Nephron (organoid): ENCODE measurements at regions not wholly inside any gene's neighbourhood (a gene's known extent, or its start where the extent isn't known, plus 50 kb on each side); places are given as distances from the start of the nearest gene placed in this dataset.
"Not testable (repeated sequence)": the region's sequence is repeated elsewhere in the genome, so short reads cannot be mapped to it uniquely, and the experiment has no call there.

ENCODE experiments used
- H3K27ac Mint-ChIP-seq, 3 experiments: 2 replicates each; pipeline ENCODE4 v1.8.0; 2020; ENCODE audit warnings: mixed read lengths in 3 of 3, mild to moderate bottlenecking in 2 of 3, moderate library complexity in 1 of 3
- H3K27me3 Mint-ChIP-seq: 2 replicates; pipeline ENCODE4 v1.8.0; 2021; ENCODE audit warnings: low read depth, mild to moderate bottlenecking, moderate library complexity, mixed read lengths
- H3K36me3 Mint-ChIP-seq: 2 replicates; pipeline ENCODE4 v1.8.0; 2020; ENCODE audit warnings: low read depth, mixed read lengths
- H3K4me1 Mint-ChIP-seq: 2 replicates; pipeline ENCODE4 v1.8.0; 2020; ENCODE audit warnings: mixed read lengths
- H3K4me3 Mint-ChIP-seq, 3 experiments: 2 replicates each; pipeline ENCODE4 v1.8.0; 2020; ENCODE audit warnings: mild to moderate bottlenecking in 3 of 3, mixed read lengths in 3 of 3, moderate library complexity in 2 of 3
- H3K9me3 Mint-ChIP-seq: 2 replicates; pipeline ENCODE4 v1.8.0; 2020; ENCODE audit warnings: mixed read lengths
- TF ChIP-seq, protein P1 (sequence below), 3 experiments: fragments of 200-600 bp; sonication (generic); IDR thresholded peaks; one replicate each; pipeline ENCODE4 v1.5.0; 2021; ENCODE audit warnings: antibody characterized with exemption in 3 of 3; ENCODE audit not compliant: unreplicated experiment in 3 of 3

DNA sequence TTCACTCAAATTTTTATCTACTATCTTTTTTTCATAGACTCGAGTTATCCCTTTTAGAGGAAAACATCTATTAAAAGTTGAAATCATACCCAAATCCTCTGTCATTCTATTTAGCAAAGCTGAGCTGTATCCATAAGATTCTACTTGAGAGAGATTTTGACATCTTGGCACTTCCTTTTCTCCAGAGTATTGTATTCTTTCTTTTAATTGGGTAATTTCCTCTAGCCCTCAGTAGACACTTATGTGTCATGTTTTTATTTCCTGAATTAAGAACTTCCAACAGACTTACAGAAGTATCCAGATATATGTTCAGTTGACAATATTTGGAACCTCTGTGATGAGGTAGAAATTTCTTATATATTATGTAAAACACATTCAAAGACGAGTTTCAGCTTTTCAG is 201.6 kb upstream of the NR3C2 start:
- Mint-ChIP-seq H3K27ac (no peak overlapping the region), H3K27me3 (peaks cover 3% of the 10 kb centered on the region), H3K9me3 (peaks cover 8% of the 10 kb centered on the region), H3K36me3 (no peaks in the 10 kb centered on the region), H3K4me3 (no peak overlapping the region), H3K4me1 (no peaks in the 10 kb centered on the region)
- TF ChIP-seq, protein P1, sequence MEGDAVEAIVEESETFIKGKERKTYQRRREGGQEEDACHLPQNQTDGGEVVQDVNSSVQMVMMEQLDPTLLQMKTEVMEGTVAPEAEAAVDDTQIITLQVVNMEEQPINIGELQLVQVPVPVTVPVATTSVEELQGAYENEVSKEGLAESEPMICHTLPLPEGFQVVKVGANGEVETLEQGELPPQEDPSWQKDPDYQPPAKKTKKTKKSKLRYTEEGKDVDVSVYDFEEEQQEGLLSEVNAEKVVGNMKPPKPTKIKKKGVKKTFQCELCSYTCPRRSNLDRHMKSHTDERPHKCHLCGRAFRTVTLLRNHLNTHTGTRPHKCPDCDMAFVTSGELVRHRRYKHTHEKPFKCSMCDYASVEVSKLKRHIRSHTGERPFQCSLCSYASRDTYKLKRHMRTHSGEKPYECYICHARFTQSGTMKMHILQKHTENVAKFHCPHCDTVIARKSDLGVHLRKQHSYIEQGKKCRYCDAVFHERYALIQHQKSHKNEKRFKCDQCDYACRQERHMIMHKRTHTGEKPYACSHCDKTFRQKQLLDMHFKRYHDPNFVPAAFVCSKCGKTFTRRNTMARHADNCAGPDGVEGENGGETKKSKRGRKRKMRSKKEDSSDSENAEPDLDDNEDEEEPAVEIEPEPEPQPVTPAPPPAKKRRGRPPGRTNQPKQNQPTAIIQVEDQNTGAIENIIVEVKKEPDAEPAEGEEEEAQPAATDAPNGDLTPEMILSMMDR (IDR thresholded peaks at IDR 0.05; ENCODE audit: unreplicated experiment in 3 of 3), result no peak

DNA sequence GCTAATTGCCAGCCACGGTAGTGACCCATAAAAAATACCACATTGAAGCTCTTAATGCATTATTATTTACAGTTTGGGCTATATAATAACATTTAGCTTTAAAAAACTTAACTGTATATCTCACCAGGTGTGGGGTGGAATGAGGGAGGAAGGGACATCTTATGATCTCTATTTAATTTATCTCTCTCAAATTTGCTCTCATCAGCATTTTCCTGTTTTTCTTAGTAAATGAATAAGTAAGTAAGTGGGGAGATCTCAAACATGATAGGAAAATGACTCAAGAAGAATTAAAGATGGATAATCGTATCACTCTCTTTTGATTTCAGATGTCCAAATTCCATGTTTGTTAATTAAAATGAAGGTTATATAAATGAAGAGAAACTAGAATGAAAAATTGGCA is 200.7 kb upstream of the NR3C2 start:
- peaks cover 12% of the 10 kb centered on the region for H3K9me3 Mint-ChIP-seq
- TF ChIP-seq, protein P1 (IDR thresholded peaks at IDR 0.05; ENCODE audit: unreplicated experiment in 3 of 3), result no peak
- no peak overlapping the region for H3K4me3 Mint-ChIP-seq
- H3K27ac Mint-ChIP-seq, result no peak overlapping the region
- H3K36me3 Mint-ChIP-seq, result no peaks in the 10 kb centered on the region
- no peaks in the 10 kb centered on the region for H3K4me1 Mint-ChIP-seq
- peaks cover 3% of the 10 kb centered on the region for H3K27me3 Mint-ChIP-seq

DNA sequence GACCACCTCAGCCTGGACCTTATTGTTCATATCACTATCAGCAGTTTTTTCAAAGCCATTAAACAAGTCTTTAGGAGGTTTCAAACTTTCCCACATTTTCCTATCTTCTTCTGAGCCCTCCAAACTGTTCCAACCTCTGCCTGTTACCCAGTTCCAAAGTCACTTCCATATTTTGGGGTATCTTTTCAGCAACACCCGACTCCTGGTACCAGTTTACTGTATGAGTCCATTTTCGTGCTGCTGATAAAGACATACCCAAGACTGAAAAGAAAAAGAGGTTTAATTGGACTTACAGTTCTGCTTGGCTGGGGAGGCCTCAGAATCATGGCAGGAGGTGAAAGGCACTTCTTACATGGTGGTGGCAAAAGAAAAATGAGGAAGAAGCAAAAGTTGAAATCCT is 195.9 kb upstream of the NR3C2 start:
- not testable (repeated sequence) for H3K4me3 Mint-ChIP-seq, H3K27ac Mint-ChIP-seq, H3K4me1 Mint-ChIP-seq, H3K27me3 Mint-ChIP-seq, H3K36me3 Mint-ChIP-seq
- H3K9me3 Mint-ChIP-seq, result peaks cover 30% of the 10 kb centered on the region

DNA sequence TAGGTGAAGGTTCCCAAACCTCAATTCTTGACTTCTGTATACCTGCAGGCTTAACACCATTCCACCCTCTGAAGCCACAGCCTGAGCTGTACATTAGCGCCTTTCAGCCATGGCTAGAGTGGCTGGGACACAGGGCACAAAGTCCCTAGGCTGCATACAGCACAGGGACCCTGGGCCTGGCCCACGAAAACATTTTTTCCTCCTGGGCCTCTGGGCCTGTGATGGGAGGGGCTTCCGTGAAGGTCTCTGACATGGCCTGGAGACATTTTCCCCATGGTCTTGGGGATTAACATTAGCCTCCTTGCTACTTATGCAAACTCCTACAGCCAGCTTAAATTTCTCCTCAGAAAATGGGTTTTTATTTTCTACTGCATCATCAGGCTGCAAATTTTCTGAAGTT is 195.2 kb upstream of the NR3C2 start:
- H3K9me3 Mint-ChIP-seq, result peaks cover 30% of the 10 kb centered on the region
- H3K27me3 Mint-ChIP-seq, H3K4me3 Mint-ChIP-seq, H3K36me3 Mint-ChIP-seq, H3K4me1 Mint-ChIP-seq, H3K27ac Mint-ChIP-seq: not testable (repeated sequence)

DNA sequence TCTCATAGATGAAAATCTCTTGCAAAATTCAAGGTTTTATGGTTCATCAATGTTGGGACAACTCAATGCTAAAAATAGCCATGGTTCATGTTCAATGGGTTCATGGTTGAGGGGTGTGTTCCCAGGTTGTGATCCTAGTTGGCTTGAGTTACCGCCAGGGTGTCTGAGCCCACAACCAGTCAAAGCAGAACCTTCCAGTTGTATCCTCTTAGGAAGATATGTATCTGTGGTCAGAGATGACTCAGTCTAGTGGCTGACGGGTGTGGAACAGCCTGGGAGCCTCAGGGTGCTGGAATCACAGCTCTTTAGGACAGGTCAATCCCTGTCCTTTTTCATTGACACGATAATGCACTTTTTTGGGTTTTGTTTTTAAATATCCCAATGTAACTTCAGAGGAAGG is 192.3 kb upstream of the NR3C2 start:
- TF ChIP-seq, protein P1 (IDR thresholded peaks at IDR 0.05; ENCODE audit: unreplicated experiment in 3 of 3), result no peak
- peaks cover 27% of the 10 kb centered on the region for H3K9me3 Mint-ChIP-seq
- H3K4me1 Mint-ChIP-seq, result no peaks in the 10 kb centered on the region
- H3K36me3 Mint-ChIP-seq, result no peaks in the 10 kb centered on the region
- no peaks in the 10 kb centered on the region for H3K27me3 Mint-ChIP-seq
- H3K4me3 Mint-ChIP-seq, result no peak overlapping the region
- no peak overlapping the region for H3K27ac Mint-ChIP-seq

DNA sequence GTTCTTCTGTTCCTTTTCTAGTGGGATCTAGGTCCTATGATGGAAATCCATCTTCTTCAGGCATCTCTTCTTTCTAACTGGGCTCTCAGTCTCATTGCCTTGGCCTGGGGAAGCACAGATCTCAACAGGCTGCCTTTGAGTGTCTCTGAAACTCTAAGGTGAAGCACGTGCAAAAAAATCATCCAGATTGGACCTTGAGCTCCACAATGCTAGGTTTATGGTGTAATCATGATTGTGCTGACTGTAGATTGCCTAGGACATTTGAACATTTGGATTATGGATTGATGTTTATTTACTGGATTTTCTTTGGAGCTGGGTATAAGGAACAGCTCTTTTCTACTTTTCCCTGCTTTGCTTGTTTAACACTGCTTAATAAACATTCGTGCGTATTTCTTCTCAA is 191.5 kb upstream of the NR3C2 start:
- H3K4me3 Mint-ChIP-seq, result no peak overlapping the region
- no peak overlapping the region for H3K27ac Mint-ChIP-seq
- peaks cover 23% of the 10 kb centered on the region for H3K9me3 Mint-ChIP-seq
- no peaks in the 10 kb centered on the region for H3K36me3 Mint-ChIP-seq
- H3K4me1 Mint-ChIP-seq, result no peaks in the 10 kb centered on the region
- TF ChIP-seq, protein P1 (IDR thresholded peaks at IDR 0.05; ENCODE audit: unreplicated experiment in 3 of 3), result no peak
- H3K27me3 Mint-ChIP-seq, result no peaks in the 10 kb centered on the region

DNA sequence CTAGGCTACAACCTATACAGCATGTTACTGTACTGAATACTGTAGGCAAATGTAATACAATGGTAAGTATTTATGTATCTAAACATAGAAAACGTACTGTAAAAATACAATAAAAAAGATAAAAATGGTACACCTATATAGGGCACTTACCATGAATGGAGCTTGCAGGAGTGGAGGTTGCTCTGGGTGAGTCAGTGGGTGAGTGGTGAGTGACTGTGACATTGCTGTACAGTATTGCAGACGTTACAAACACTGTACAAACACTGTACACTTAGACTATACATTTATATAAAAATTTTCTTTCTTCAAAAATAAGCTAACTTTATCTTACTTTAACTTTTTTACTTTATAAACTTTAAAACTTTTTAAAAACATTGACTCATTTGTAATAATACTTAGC is 190.3 kb upstream of the NR3C2 start:
- H3K36me3 Mint-ChIP-seq, result no peaks in the 10 kb centered on the region
- no peaks in the 10 kb centered on the region for H3K27me3 Mint-ChIP-seq
- TF ChIP-seq, protein P1 (IDR thresholded peaks at IDR 0.05; ENCODE audit: unreplicated experiment in 3 of 3), result no peak
- peaks cover 16% of the 10 kb centered on the region for H3K9me3 Mint-ChIP-seq
- H3K4me3 Mint-ChIP-seq, result no peak overlapping the region
- H3K27ac Mint-ChIP-seq, result no peak overlapping the region
- no peaks in the 10 kb centered on the region for H3K4me1 Mint-ChIP-seq
